DMS53 (cell line): ENCODE measurements at regions not wholly inside any gene's neighbourhood (a gene's known extent, or its start where the extent isn't known, plus 50 kb on each side); places are given as distances from the start of the nearest gene placed in this dataset.
"Not testable (repeated sequence)": the region's sequence is repeated elsewhere in the genome, so short reads cannot be mapped to it uniquely, and the experiment has no call there.

ENCODE experiments used
- DNase-seq: peaks from one replicate; lab custom pipeline; 2025; lab: John Stamatoyannopoulos, UW

DNA sequence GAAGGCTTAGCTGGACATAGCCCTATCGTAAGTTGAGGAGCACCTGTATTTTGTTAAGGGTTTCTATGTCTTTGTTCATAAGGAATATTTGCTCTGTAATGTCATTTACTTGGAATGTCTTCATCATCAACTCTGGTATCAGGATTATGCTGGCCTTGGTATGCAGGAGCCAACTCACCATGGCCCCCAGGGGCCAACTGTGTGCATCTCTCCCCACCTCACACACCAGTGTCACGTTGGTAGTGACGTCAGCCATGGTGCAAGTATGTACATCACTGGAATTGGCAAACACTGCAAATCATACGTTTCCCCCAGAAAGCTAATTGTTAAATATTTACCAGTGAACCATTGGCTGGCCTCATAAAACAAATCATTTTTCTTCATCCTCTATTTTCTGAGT lies 70.8 kb downstream of the YTHDF1 start:
- no peak for DNase-seq

GRCh38 chr20:63142933-63143332 lies 73.0 kb downstream of the YTHDF1 start:
- no peak for DNase-seq

DNA sequence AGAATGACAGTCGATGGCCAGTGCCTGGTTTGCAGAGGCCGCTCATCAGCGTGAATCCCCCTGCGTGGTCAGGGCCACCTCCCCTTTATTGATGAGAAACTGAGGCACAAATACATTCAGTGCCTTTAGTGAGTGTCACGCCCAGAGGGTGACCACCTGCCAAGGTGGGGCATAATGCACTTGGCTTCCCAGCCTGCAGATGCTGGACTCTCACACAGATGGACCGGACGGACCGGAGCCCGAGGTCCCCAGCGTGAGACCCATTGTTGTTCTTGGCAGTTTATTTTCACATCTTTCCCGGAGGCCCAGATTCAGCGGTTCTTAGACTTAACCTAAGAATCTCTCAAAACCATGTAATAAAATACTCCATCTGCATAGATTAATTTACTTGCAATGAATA lies 74.4 kb downstream of the YTHDF1 start:
- no peak for DNase-seq

DNA sequence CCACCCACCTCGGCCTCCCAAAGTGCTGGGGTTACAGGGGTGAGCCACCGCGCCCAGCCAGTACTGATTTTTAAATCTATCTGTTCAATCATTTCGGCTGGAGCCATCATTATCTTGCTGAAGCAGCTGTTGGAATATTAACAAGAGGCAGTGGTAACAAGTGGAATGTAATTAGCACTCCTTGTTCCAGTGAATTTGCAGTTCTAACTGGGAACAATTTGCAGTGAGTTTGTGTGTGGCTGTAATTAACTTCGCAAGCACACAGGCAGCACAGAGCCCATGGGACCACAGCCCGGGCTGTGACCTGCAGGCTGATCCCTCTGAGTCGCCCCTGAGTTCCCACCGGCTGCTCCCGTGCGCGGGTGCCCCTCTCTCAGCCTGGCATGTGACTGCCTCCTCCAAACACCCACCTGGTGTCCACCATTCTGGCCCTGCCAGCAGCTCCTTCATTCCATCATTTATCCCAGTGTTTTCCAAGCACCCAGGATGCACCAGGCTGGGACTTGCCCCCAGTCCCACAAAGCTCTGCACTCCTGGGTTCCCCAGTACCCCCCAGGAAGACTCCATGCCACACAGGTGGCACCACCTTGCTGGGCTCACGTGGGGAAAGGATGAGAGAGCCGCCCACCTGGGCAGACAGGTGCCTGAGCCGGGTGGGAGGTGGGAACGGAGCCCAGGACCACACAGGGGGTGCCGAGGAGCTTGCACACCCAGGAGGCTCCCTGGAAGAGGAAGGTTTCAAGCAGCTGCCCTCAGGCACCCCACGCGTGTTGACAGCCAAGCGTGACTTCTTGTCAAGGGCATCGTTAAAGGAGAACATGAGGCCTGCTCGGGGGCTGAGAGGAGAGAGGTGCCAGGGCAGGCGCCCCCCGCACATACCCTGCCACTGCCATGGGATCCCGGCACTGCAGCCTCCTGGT lies 75.2 kb downstream of the YTHDF1 start:
- no peak for DNase-seq

DNA sequence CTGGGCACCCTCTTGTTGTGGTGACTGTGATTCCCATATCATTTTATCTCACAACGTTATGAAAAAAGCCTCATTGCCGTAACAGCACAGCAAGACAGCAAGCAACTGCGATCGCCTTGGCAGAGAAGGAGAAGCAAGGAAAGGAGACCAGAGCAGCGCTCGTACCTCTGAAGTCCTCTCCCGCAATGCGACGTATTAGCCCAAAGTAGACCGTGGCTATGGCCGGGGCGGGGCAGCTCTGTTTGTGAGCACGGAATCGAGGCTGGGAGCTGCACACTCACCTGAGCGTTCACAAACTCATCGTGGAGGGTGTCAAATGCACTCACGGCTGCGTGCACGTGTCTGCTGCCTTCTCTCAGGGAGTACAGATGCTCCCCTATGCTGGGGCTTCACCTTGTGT lies 76.1 kb downstream of the YTHDF1 start:
- DNase-seq: no peak

- DNase-seq: no peak
These were observed 76.6 kb downstream of the YTHDF1 start for GRCh38 chr20:63139356-63139755.

DNA sequence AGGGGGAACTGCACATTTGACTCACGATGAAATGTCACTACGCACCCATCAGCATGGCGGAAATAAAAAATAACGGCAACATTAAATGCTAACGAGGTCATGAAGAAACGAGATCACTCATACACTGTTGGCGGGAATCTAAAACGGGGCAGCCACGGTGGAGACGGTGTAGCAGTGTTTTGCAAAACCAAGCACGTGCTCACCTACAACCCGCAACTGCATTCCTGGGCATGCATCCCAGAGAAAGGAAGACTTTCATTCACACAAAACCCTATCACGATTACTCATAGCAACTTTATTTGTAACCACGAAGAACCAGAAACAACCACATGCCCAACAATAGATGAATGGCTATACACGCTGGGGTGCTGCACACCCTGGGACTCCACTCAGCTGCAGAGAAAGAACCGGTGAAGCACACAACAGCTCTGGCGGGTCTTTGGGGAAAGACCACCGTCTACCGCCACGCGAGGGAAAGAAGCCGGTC lies 77.0 kb downstream of the YTHDF1 start:
- no peak for DNase-seq

DNA sequence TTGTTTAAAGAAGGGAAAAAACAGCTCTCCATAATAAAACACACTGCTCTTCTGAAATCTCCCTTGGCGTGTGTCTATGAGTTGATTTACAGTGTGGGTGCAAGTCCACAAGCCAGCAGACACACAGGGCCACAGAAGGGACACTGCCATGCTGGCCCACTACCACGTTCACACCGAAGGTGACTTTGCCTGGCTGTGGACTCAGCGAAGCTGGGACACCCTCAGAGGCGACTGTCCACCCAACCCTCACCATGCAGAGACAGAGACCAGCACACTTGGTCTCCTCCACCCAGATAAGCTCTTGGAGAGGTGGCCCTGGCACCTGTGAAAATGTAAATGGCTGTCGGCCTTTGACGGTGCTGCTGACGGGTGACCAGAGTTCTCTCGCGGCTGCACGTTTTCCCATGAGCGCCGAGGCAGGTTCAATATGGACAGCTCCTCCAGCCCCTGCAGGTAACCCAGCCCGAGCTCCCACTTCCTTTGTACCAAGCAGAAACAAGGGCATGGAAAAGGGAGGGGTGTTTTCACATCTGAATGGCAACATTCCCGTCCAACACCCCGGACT lies 78.0 kb downstream of the YTHDF1 start:
- no peak for DNase-seq

GRCh38 chr20:63136296-63136695 lies 79.6 kb downstream of the YTHDF1 start:
- DNase-seq: no peak

DNA sequence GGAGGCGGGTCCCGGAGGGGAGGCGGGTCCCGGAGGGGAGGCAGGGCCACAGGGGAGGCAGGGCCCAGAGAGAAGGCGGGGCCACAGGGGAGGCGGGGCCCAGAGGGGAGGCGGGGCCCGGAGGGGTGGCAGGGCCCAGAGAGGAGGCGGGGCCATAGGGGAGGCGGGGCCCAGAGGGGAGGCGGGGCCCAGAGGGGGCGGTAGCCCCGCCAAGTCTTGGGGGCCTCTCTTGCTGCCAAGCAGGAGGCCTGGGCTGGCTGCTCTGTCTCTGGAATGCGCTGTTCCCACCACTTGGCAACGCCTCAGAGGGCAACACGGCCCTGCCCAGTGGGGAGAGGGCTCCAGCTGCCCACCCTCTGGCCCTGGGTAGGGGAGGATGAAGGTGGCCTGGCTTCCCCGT lies 80.5 kb downstream of the YTHDF1 start:
- DNase-seq: no peak

GRCh38 chr20:63134711-63135361 lies 81.1 kb downstream of the YTHDF1 start:
- not testable (repeated sequence) for DNase-seq

DNA sequence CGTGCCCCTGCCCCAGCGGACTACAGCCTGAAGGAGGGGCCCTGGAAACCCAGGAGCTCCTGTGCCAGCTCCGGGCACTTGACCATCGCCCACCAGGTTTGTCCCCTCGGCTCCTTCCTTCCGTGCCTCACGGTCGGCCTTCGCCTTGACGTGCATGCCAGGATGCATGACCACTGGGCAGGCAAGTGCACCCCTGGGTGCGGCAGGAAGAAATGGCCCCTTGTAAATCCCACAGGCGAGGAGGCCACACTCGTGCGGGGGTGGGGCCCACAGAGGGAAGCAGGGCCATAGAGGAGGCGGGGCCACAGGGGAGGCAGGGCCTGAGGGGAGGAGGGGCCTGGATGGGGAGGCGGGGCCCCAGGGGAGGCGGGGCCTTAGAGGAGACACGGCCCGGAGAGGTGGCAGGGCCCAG lies 81.7 kb downstream of the YTHDF1 start:
- DNase-seq: no peak

- no peak for DNase-seq
These were observed 82.3 kb downstream of the YTHDF1 start for GRCh38 chr20:63133481-63134091.

DNA sequence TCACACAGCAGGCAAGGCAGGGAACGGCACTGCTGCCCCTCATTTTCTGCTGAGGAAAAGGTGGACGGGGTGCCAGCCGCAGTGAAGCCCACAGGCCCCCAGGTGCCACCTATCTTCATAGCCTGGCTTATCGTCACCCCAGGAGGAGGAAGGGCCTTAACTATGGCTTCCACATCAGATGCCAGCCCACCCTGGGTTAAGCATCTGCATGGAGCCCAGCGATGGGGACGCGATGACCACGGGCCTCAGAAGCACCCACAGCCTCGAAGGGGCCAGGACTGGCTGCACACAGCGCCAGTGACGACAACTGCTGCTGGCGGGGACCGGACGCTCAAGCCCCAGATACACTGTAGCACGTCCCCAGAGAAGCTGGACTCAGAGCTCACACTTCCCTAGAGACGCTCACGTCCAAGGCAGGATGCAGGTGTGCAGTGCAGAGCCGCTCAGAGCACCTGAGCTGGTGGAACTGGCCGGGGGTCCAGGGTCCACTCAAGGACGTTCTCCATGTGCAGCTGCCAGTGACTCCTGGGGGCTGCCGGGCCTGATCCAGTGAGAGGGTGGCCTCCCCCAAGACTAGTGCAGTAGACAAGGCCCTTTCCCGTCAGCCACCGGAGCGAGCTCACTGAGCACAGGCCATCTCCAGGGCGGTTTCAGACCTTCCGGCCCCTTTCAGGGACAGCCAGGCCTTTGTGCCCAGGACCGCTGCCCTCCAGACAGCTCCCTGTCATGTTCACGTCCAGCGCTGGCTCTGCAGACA lies 83.0 kb downstream of the YTHDF1 start:
- DNase-seq: no peak

GRCh38 chr20:63132131-63132714 lies 83.7 kb downstream of the YTHDF1 start:
- no peak for DNase-seq

GRCh38 chr20:63130658-63131577 lies 85.0 kb downstream of the YTHDF1 start:
- no peak for DNase-seq

- DNase-seq: no peak
These were observed 85.8 kb downstream of the YTHDF1 start for GRCh38 chr20:63129991-63130657.

- DNase-seq: no peak
These were observed 86.5 kb downstream of the YTHDF1 start for GRCh38 chr20:63129376-63129965.

- no peak for DNase-seq
These were observed 87.0 kb downstream of the YTHDF1 start for GRCh38 chr20:63128956-63129355.
